Caco-2 (cell line): ENCODE measurements at regions not wholly inside any gene's neighbourhood (a gene's known extent, or its start where the extent isn't known, plus 50 kb on each side); places are given as distances from the start of the nearest gene placed in this dataset.
A peak's percentile ranks its signal among the peaks of the same experiment; 100 is the strongest.

Experiments used
- BruUV-seq: library from RNA; stranded (reverse); fragments of 400-500 nt; replicated peaks from 2 replicates; lab custom pipeline; 2021; lab: Mats Ljungman, UMichigan
- CTCF ChIA-PET: fragments of 300-600 bp; sonication (Branson Sonifier 250); formaldehyde crosslinking; loops from one replicate; lab custom pipeline; 2022; ENCODE audit warnings: antibody characterized with exemption; lab: Charles Lee
- POLR2A ChIA-PET: fragments of 300-600 bp; sonication (Branson Sonifier 250); formaldehyde crosslinking; loops from one replicate; lab custom pipeline; 2022; ENCODE audit warnings: antibody characterized with exemption; lab: Charles Lee
- DNase-seq, 2 experiments: peaks; one replicate each; pipeline versions ENCODE4 v3.0.0 to v3.0.0-alpha.2; 2020 to 2022
- H3K27me3 ChIP-seq: replicated peaks from 2 replicates; pipeline ENCODE4 v1.6.0; 2011; ENCODE audit warnings: low read length; ENCODE audit not compliant: control insufficient read depth, insufficient read depth
- H3K36me3 ChIP-seq: 2 replicates; pipeline ENCODE4 v1.5.1; 2011; ENCODE audit warnings: low read length; ENCODE audit not compliant: control insufficient read depth, insufficient read depth
- H3K4me1 ChIP-seq: fragments of 250-450 bp; sonication (Bioruptor Pico); 2 replicates; pipeline ENCODE4 v1.5.1; 2020; ENCODE audit warnings: mild to moderate bottlenecking
- H3K4me3 ChIP-seq: 2 replicates; pipeline ENCODE4 v1.5.1; 2011; ENCODE audit warnings: low read depth, mild to moderate bottlenecking, control low read depth, low read length
- H3K9me3 ChIP-seq: fragments of 250-450 bp; sonication (Bioruptor Pico); 2 replicates; pipeline ENCODE4 v1.5.1; 2020; ENCODE audit warnings: mild to moderate bottlenecking, moderate library complexity
- H3K27ac Mint-ChIP-seq: one replicate; pipeline ENCODE4 v1.8.0; 2022; ENCODE audit warnings: mixed read lengths; ENCODE audit not compliant: unreplicated experiment
- H3K27me3 Mint-ChIP-seq: one replicate; pipeline ENCODE4 v1.8.0; 2022; ENCODE audit warnings: mixed read lengths; ENCODE audit not compliant: insufficient read depth, unreplicated experiment
- H3K36me3 Mint-ChIP-seq: one replicate; pipeline ENCODE4 v1.8.0; 2022; ENCODE audit warnings: mild to moderate bottlenecking, mixed read lengths; ENCODE audit not compliant: insufficient read depth, unreplicated experiment
- H3K4me1 Mint-ChIP-seq: one replicate; pipeline ENCODE4 v1.8.0; 2022; ENCODE audit warnings: low read depth, mixed read lengths; ENCODE audit not compliant: unreplicated experiment
- H3K4me3 Mint-ChIP-seq: one replicate; pipeline ENCODE4 v1.8.0; 2022; ENCODE audit warnings: mild to moderate bottlenecking, moderate library complexity, mixed read lengths; ENCODE audit not compliant: unreplicated experiment
- H3K9me3 Mint-ChIP-seq: one replicate; pipeline ENCODE4 v1.8.0; 2022; ENCODE audit warnings: mixed read lengths; ENCODE audit not compliant: unreplicated experiment
- intact Hi-C: fragments of 100-400 bp; cut with micrococcal nuclease; formaldehyde crosslinking; loops from one replicate; pipeline ENCODE4 v1.10.0; 2022; ENCODE audit not compliant: unreplicated experiment
- TF ChIP-seq, protein P1 (sequence below), 2 experiments: fragments of 200-600 bp in 1 of 2; IDR thresholded peaks; 1 replicate in 1 of 2; 2 replicates in 1 of 2; pipeline versions ENCODE4 v1.5.1 to v1.8.0; 2011 to 2022; ENCODE audit warnings: antibody characterized with exemption in 1 of 2, control low read depth in 1 of 2, inconsistent platforms in 1 of 2, low read depth in 1 of 2, low read length in 1 of 2, mild to moderate bottlenecking in 1 of 2, moderate library complexity in 1 of 2; ENCODE audit not compliant: insufficient read depth in 1 of 2, severe bottlenecking in 1 of 2, unreplicated experiment in 1 of 2

DNA sequence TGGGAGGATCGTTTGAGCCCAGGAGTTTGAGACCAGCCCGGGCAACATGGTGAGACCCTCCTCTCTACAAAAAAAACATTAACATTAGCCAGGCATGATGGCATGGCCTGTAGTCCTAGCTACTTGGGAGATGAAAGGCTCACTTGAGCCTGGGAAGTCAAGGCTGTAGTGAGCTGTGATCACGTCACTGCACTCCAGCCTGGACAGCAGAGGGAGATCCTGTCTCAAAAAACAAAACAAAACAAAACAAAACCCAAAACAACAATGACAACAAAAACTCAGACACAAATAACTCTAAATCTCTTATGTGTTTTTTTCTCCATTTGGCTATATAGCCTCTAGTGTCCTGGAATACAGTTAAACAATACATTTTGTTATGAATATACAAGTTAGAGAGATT is 127.3 kb upstream of the STK26 start:
- CTCF ChIA-PET: interaction anchor here (0.6 to 1.1 kb wide), 2 partner anchors 90 to 720 kb away, joined by 3 read pairs; no protein-coding TSS in a partner anchor
- H3K4me1 ChIP-seq: no peaks in the 10 kb centered on the region
- H3K36me3 ChIP-seq: no peaks in the 10 kb centered on the region
- intact Hi-C loops: no loop called here
- H3K4me3 Mint-ChIP-seq: no peak overlapping the region
- no TSS peak for BruUV-seq
- POLR2A ChIA-PET: no interaction called here
- no peaks in the 10 kb centered on the region for H3K36me3 Mint-ChIP-seq
- TF ChIP-seq, protein P1, sequence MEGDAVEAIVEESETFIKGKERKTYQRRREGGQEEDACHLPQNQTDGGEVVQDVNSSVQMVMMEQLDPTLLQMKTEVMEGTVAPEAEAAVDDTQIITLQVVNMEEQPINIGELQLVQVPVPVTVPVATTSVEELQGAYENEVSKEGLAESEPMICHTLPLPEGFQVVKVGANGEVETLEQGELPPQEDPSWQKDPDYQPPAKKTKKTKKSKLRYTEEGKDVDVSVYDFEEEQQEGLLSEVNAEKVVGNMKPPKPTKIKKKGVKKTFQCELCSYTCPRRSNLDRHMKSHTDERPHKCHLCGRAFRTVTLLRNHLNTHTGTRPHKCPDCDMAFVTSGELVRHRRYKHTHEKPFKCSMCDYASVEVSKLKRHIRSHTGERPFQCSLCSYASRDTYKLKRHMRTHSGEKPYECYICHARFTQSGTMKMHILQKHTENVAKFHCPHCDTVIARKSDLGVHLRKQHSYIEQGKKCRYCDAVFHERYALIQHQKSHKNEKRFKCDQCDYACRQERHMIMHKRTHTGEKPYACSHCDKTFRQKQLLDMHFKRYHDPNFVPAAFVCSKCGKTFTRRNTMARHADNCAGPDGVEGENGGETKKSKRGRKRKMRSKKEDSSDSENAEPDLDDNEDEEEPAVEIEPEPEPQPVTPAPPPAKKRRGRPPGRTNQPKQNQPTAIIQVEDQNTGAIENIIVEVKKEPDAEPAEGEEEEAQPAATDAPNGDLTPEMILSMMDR (IDR thresholded peaks at IDR 0.05; ENCODE audit: insufficient read depth in 1 of 2, low read depth in 1 of 2, low read length in 1 of 2, severe bottlenecking in 1 of 2, unreplicated experiment in 1 of 2): no peak
- no peak for DNase-seq
- no peaks in the 10 kb centered on the region for H3K4me1 Mint-ChIP-seq
- H3K4me3 ChIP-seq: no peak overlapping the region
- H3K27ac Mint-ChIP-seq: no peak overlapping the region
- H3K27me3 Mint-ChIP-seq: peaks cover 16% of the 10 kb centered on the region
- H3K27me3 ChIP-seq: no peaks in the 10 kb centered on the region
- no peaks in the 10 kb centered on the region for H3K9me3 Mint-ChIP-seq
- H3K9me3 ChIP-seq: no peaks in the 10 kb centered on the region

DNA sequence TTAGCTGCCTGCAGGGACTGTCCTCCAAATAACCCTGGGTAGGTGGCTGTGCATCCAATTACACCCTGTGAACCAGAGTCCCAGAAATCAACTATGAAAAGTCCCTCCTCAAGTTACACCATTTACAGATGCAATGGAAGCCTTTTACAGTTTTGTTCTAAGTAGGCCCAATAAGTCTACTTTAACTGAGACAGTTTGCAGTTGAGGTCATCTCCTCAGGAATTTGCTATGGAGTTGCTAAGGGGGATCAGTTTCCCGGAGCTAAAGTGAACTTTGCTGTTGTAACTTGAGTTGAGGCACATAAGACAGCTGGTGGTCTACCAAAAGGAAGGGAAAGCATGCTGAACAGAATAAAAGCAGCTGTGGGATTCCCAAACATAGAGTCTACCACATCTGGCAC is 121.6 kb upstream of the STK26 start:
- Mint-ChIP-seq H3K27ac (no peak overlapping the region), H3K36me3 (no peaks in the 10 kb centered on the region), H3K4me3 (no peak overlapping the region), H3K27me3 (peaks cover 16% of the 10 kb centered on the region), H3K9me3 (no peaks in the 10 kb centered on the region), H3K4me1 (no peaks in the 10 kb centered on the region)
- TF ChIP-seq, protein P1 (IDR thresholded peaks at IDR 0.05; ENCODE audit: insufficient read depth in 1 of 2, low read depth in 1 of 2, low read length in 1 of 2, severe bottlenecking in 1 of 2, unreplicated experiment in 1 of 2): no peak
- Histone ChIP-seq H3K36me3 (no peaks in the 10 kb centered on the region), H3K4me1 (no peaks in the 10 kb centered on the region), H3K4me3 (no peak overlapping the region), H3K9me3 (no peaks in the 10 kb centered on the region), H3K27me3 (no peaks in the 10 kb centered on the region; the same call in 1 of the 2 replicates)
- ChIA-PET POLR2A (no interaction called here), CTCF (no interaction called here)
- no peak for DNase-seq
- no TSS peak for BruUV-seq
- intact Hi-C loops: no loop called here

DNA sequence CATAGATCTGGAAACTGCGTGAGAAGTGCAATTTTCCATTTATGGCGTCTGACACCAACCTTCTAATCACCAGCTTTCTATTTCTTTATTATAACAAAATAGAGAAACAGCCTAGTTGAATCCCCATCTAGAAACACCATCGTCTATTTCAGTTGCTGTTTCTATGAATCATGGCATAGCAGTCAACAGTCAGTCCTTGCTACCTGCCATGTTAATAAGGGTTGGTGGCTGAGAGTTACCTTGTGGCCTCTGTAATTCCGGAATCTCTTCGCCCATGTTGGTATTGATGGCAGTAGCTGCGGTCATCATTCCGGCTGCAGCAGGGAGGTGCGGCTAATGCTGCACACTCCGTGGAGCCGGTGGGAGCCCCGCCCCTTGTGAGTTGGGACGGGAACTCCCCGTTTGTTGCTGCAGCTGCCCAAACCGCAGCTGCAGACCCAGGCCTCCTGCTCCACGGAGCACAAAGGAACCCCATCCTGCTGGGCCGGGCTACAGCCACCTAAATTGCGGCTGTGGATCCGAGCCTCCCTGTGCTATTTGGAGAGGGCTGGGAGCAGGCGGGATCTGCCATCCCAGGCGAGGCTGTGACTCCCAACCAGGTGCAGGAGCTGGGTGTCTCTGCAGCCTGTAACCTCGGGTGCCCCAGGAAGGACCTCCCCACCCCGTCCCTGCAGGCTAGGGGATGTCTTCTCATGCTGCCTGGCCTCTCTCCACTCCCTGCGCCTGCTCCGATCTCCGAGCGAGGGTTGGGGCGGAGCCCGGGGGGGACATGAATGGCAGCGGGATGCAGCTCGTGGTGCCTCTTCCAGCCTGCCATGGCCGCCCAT is 115.4 kb upstream of the STK26 start:
- peaks cover 10% of the 10 kb centered on the region for H3K27me3 Mint-ChIP-seq

More for the DNA sequence above, 115.4 kb upstream of the STK26 start:
- Mint-ChIP-seq H3K36me3 (no peaks in the 10 kb centered on the region), H3K9me3 (no peaks in the 10 kb centered on the region), H3K27ac (no peak overlapping the region), H3K4me1 (no peaks in the 10 kb centered on the region), H3K4me3 (peak overlapping the region; percentile 72)
- TF ChIP-seq, protein P1 (IDR thresholded peaks at IDR 0.05; ENCODE audit: insufficient read depth in 1 of 2, low read depth in 1 of 2, low read length in 1 of 2, severe bottlenecking in 1 of 2, unreplicated experiment in 1 of 2): no peak
- intact Hi-C loops: no loop called here
- H3K4me3 ChIP-seq: peak overlapping the region; percentile 42
- no peaks in the 10 kb centered on the region for H3K9me3 ChIP-seq
- ChIA-PET CTCF (interaction anchor here (1.1 kb wide), 1 partner anchor 66 kb away, joined by 3 read pairs; no protein-coding TSS in a partner anchor), POLR2A (no interaction called here)
- no peaks in the 10 kb centered on the region for H3K4me1 ChIP-seq
- H3K36me3 ChIP-seq: no peaks in the 10 kb centered on the region
- no TSS peak for BruUV-seq
- H3K27me3 ChIP-seq: no peaks in the 10 kb centered on the region; the same call in 1 of the 2 replicates
- DNase-seq: peak; percentile 29 to 35
